Duodenal mucosa (tissue), 2 donors: ENCODE measurements at regions not wholly inside any gene's neighbourhood (a gene's known extent, or its start where the extent isn't known, plus 50 kb on each side); places are given as distances from the start of the nearest gene placed in this dataset.

Experiments used
- H3K27ac ChIP-seq: one replicate; pipeline ENCODE4 v1.7.0; 2013; ENCODE audit warnings: low read depth, low read length
- H3K27me3 ChIP-seq, 2 donors: one replicate each; pipeline ENCODE4 v1.7.0; 2013; ENCODE audit warnings: low read length in 2 of 2, control low read depth in 1 of 2; ENCODE audit not compliant: insufficient read depth in 2 of 2, control insufficient read depth in 1 of 2
- H3K36me3 ChIP-seq, 2 donors: one replicate each; pipeline ENCODE4 v1.7.0; 2013; ENCODE audit warnings: low read length in 2 of 2, control low read depth in 1 of 2; ENCODE audit not compliant: insufficient read depth in 2 of 2, control insufficient read depth in 1 of 2
- H3K4me1 ChIP-seq, 2 donors: one replicate each; pipeline ENCODE4 v1.7.0; 2013; ENCODE audit warnings: low read length in 2 of 2, control low read depth in 1 of 2; ENCODE audit not compliant: insufficient read depth in 2 of 2, control insufficient read depth in 1 of 2
- H3K4me3 ChIP-seq, 2 donors: one replicate each; pipeline ENCODE4 v1.7.0; 2013; ENCODE audit warnings: low read length in 2 of 2, low read depth in 1 of 2
- H3K9ac ChIP-seq, 2 donors: one replicate each; pipeline ENCODE4 v1.7.0; 2013; ENCODE audit warnings: low read length in 2 of 2, low read depth in 1 of 2
- H3K9me3 ChIP-seq, 2 donors: one replicate each; pipeline ENCODE4 v1.7.0; 2013; ENCODE audit warnings: low read length in 2 of 2, control low read depth in 1 of 2; ENCODE audit not compliant: control insufficient read depth in 1 of 2

DNA sequence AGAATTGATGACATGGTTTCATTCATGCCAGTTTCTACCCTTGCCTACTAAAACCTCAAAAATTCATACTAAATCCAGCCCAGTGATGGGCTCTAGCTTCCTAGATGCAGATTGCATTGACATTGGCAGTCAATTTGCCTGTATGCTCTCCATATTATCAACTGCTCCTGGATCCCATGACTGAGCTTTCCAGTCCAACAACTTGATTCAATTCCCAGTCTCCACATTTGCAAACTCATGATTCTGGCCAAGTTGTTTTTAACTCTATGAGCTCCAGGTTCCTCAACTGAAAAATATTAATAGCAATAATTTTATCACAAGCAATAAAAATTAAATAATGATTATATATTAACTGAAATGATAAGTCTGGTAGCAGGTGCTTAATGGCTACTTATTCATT, 51.0 kb upstream of the DSC1 start:
- Histone ChIP-seq H3K9me3 (no peaks in the 10 kb centered on the region), H3K9ac (no peak overlapping the region), H3K4me3 (no peak overlapping the region), H3K27ac (no peak overlapping the region), H3K36me3 (no peaks in the 10 kb centered on the region), H3K27me3 (no peaks in the 10 kb centered on the region), H3K4me1 (peaks cover 10 to 37% of the 10 kb centered on the region in 2 donors)

DNA sequence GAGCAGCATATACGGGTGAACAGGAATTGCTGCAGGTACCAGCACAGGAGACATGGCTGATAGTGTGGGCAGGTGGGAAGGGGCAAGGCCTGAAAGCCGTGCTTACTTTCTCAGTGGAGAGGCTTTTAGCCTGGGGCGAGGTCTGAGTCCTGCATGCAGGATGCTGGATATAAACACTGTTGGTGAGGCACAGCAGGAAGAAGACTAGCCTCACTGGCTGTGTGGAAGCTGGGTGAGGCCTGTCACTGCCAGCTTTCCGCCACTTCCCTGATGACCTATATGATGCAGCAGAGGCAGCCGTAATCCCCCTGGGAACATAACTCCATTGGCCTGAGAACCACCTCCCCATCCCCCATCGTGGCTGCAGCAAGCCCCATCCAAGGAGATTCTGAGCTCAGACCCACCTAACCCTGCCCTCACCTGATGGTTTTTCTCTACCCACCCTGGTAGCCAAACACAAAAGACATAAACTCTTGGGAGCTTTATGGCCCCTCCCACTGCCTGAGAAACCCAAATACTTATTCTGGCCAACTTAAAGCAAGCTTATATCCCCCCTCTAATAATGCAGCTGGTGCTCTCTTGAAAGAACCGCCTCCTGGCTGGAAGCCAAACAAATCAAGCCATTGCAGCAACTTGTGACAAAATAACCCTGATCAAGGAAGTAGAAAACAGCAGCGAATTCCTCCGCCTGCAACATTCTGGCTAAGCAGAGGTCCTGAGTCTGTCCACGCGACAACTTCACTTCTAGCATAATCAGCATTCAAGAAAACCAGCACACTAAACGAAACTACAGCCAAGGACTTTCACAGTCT, 54.6 kb upstream of the DSC1 start:
- Histone ChIP-seq H3K9ac (no peak overlapping the region), H3K4me1 (peaks cover 4 to 16% of the 10 kb centered on the region in 2 donors), H3K9me3 (no peaks in the 10 kb centered on the region), H3K4me3 (no peak overlapping the region), H3K27ac (no peak overlapping the region), H3K36me3 (no peaks in the 10 kb centered on the region), H3K27me3 (no peaks in the 10 kb centered on the region)

GRCh38 chr18:31218671-31219383, 56.2 kb upstream of the DSC1 start:
- H3K9me3 ChIP-seq, result no peaks in the 10 kb centered on the region
- H3K4me3 ChIP-seq, result no peak overlapping the region
- H3K27ac ChIP-seq, result no peak overlapping the region
- no peak overlapping the region for H3K9ac ChIP-seq
- H3K27me3 ChIP-seq, result no peaks in the 10 kb centered on the region
- H3K36me3 ChIP-seq, result no peaks in the 10 kb centered on the region
- H3K4me1 ChIP-seq, result peaks cover 0 to 3% of the 10 kb centered on the region in 2 donors

DNA sequence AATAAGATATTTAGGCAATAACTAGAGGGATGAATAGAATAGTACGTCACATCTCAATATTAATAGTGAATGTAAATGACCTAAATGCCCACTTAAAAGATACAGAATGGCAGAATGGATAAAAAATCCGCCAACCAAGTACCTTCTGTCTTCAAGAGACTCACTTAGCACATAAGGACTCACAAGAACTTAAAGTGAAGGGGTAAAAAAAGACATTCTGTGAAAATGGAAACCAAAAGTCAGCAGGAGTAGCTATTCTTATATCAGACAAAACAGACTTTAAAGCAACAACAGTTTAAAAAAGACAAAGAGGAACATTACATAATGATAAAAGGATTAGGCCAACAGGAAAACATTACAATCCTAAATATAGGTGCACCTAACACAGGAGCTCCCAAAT, 56.7 kb upstream of the DSC1 start:
- Histone ChIP-seq H3K36me3 (no peaks in the 10 kb centered on the region), H3K27ac (no peak overlapping the region), H3K9ac (no peak overlapping the region), H3K27me3 (no peaks in the 10 kb centered on the region), H3K4me1 (no peaks in the 10 kb centered on the region), H3K9me3 (no peaks in the 10 kb centered on the region), H3K4me3 (no peak overlapping the region)

DNA sequence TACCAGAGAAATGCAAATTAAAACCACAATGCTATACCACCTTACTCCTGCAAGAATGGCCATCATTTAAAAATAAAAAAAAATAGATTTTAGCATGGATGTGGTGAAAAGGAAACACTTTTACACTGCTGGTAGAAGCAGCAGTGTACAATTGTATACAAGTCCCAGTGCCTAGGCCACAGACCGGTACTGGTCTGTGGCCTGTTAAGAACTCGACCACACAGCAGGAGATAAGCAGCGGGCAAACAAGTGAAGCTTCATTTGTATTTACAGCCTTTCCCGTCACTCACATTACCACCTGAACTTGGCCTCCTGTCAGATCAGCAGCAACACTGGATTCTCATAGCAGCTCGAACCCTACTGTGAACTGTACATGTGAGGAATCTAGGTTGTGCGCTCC, 60.7 kb upstream of the DSC1 start:
- Histone ChIP-seq H3K27me3 (no peaks in the 10 kb centered on the region), H3K9ac (no peak overlapping the region), H3K36me3 (no peaks in the 10 kb centered on the region), H3K4me1 (peaks cover 0 to 6% of the 10 kb centered on the region in 2 donors), H3K27ac (no peak overlapping the region), H3K9me3 (no peaks in the 10 kb centered on the region), H3K4me3 (no peak overlapping the region)

GRCh38 chr18:31225668-31226067, 63.0 kb upstream of the DSC1 start:
- H3K27ac ChIP-seq, result no peak overlapping the region
- H3K36me3 ChIP-seq, result no peaks in the 10 kb centered on the region
- H3K9ac ChIP-seq, result no peak overlapping the region
- H3K9me3 ChIP-seq, result no peaks in the 10 kb centered on the region
- H3K27me3 ChIP-seq, result no peaks in the 10 kb centered on the region
- no peak overlapping the region for H3K4me3 ChIP-seq
- peaks cover 3 to 15% of the 10 kb centered on the region in 2 donors for H3K4me1 ChIP-seq

GRCh38 chr18:31227497-31228229, 65.0 kb upstream of the DSC1 start:
- no peak overlapping the region for H3K4me3 ChIP-seq
- peaks cover 12 to 34% of the 10 kb centered on the region in 2 donors for H3K4me1 ChIP-seq
- H3K9me3 ChIP-seq, result no peaks in the 10 kb centered on the region
- H3K27ac ChIP-seq, result no peak overlapping the region
- no peak overlapping the region for H3K9ac ChIP-seq
- no peaks in the 10 kb centered on the region for H3K27me3 ChIP-seq
- H3K36me3 ChIP-seq, result no peaks in the 10 kb centered on the region

GRCh38 chr18:31229829-31230228, 67.2 kb upstream of the DSC1 start:
- H3K9me3 ChIP-seq, result no peaks in the 10 kb centered on the region
- H3K4me1 ChIP-seq, result peaks cover 16 to 47% of the 10 kb centered on the region in 2 donors
- H3K4me3 ChIP-seq, result no peak overlapping the region
- H3K27ac ChIP-seq, result no peak overlapping the region
- no peaks in the 10 kb centered on the region for H3K27me3 ChIP-seq
- H3K9ac ChIP-seq, result no peak overlapping the region
- no peaks in the 10 kb centered on the region for H3K36me3 ChIP-seq

- H3K9ac ChIP-seq, result no peak overlapping the region
- no peak overlapping the region for H3K27ac ChIP-seq
- H3K4me1 ChIP-seq, result peaks cover 16 to 47% of the 10 kb centered on the region in 2 donors
Measured at GRCh38 chr18:31230495-31230894, 67.8 kb upstream of the DSC1 start.

GRCh38 chr18:31232013-31232412, 69.4 kb upstream of the DSC1 start:
- no peak overlapping the region for H3K9ac ChIP-seq
- H3K4me3 ChIP-seq, result no peak overlapping the region
- no peaks in the 10 kb centered on the region for H3K36me3 ChIP-seq
- H3K27me3 ChIP-seq, result no peaks in the 10 kb centered on the region
- no peaks in the 10 kb centered on the region for H3K9me3 ChIP-seq
- no peak overlapping the region for H3K27ac ChIP-seq
- peaks cover 16 to 47% of the 10 kb centered on the region in 2 donors for H3K4me1 ChIP-seq

More at GRCh38 chr18:31230495-31230894, 67.8 kb upstream of the DSC1 start:
- Histone ChIP-seq H3K36me3 (no peaks in the 10 kb centered on the region), H3K9me3 (no peaks in the 10 kb centered on the region), H3K4me3 (no peak overlapping the region), H3K27me3 (no peaks in the 10 kb centered on the region)
